DMS114 treated with DMSO at 0.1 percent for 48 hours (cell line): ENCODE measurements at regions not wholly inside any gene's neighbourhood (a gene's known extent, or its start where the extent isn't known, plus 50 kb on each side); places are given as distances from the start of the nearest gene placed in this dataset.

ENCODE experiments used
- DNase-seq: peaks from one replicate; lab custom pipeline; 2025; ENCODE audit not compliant: unreplicated experiment; lab: John Stamatoyannopoulos, UW

DNA sequence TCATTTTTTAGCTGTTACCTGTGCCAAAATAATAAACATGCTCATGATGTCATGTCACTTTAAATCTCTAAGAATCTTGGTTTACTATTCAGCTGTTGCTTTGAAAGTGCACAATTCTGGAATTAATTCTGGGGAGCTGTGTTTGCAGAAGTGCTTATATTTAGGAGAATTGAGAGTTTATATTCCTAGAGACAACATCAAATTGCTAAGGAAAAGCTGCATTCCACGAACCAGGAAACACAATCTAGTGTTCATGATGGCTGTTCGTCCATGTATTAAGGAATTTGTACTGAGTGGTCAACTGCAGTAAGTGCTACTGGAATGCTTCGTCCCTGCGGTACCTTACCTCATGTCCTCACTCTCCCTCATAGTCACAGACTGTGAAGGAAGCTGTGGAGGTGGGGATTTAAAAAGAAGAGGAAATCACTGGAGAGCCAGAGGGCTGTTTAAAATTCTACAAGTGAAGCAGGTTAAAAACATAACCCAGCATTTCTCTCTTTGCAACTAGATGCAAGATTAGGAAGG is 161.0 kb downstream of the TRMT11 start:
- DNase-seq: no peak

DNA sequence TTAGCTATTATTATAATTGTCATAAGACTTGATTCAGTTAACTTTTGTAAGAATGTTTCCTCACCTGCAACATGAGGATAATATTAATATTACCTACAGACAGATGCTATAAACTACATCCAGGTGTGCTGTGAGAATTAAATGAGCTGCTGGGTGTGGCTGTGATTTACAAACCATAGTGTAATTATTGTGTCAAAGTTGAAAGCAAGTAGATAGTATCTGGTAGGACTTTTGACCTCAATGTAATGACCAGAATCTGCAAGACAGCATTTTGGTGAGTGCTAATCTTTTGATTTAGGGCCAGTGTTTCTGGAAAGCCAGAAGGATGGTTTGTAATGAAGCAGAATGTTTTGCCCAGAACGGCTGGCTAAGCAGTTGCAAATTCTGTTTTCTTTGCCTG is 162.5 kb downstream of the TRMT11 start:
- DNase-seq: no peak

DNA sequence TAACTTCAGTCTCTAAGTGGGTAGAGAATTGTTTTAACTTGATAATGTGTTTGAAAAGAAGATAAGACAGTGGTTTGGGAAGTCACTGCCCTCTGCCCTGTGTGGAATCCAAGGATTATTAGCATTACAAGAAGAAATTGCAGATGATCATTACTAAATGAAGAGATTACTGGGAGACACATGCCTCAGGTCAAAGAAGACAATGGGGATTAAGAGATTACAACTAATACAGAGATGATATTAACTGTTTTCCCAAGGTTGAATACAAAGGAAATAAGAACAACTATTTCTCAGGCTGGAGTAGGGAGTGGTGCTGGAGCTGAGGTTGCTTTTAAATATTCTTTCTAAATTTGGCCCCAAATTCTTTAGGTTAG is 166.0 kb downstream of the TRMT11 start:
- no peak for DNase-seq

DNA sequence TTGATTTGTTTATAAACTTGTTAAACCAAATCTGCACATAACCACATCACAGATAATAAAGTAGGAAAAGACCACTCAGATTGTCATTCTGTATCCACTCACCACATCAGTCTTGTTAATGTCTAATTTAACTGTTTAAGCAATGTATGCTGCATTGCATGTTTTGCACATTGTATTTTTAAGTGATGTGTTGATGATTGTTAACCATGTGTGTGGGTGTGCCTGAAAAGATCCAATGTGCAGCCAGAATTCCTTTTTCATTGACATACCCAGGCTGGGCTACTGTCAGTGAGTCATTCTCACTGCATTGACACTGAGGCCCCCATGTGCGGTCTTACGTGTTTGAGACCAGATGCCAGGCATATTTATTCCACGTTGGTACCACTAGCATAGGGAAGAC is 167.3 kb downstream of the TRMT11 start:
- DNase-seq: no peak

DNA sequence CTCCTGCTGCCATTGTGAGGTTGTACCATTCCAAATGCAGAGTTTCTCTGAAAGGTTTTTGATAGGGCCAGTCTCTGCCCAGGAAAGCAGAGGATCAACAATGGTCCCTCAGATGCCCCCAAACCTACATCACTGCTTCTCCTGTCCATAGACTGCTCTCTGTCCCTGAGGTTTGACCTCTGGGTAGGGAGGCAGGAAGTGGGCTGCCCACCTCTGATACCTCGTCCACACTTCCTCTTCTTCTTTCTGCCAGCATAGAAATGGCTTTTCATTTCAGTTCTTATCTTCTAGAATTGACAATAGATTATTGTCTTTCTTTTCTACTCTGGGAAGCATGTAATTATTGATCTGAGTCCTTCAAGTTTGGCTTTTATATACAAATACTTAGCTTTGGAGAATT is 170.6 kb downstream of the TRMT11 start:
- DNase-seq: no peak

DNA sequence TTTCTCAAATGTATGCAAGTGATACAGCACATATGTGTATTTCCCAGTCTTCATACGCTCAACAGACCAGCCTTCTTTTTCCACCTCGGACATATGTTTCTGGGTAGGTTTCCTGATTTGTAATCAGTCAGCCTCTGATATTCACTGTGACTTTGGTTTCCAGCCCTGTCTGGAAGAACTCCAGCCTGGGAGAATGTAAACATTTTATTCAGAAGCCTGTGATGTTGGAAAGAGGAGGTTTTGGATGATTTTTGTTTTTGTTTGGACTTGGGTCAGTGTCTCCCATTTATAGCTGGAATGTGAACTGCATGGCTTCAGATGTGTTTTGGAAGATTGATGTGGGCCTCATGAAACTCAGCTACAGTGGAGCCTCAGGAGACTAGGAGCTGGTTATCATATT is 172.2 kb upstream of the CENPW start:
- no peak for DNase-seq

DNA sequence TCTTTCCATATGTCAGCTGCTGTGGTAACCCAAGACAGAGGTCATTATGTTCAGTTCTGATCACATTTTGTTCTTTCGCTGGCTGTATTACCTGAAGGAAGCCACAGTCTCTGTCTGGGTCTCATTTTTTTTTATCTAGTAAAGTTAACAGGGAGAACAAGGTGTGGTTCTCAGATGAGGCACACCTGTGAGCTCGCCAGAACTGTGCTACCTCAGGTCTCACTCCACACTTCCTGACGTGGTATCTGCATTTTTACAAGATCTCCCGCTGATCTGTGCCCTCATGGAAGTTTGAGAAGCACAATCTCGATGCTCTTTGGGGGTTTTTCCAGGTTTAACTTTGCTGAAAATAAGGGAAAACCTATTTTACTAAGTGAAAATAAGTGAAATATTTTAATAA is 169.5 kb upstream of the CENPW start:
- DNase-seq: no peak

DNA sequence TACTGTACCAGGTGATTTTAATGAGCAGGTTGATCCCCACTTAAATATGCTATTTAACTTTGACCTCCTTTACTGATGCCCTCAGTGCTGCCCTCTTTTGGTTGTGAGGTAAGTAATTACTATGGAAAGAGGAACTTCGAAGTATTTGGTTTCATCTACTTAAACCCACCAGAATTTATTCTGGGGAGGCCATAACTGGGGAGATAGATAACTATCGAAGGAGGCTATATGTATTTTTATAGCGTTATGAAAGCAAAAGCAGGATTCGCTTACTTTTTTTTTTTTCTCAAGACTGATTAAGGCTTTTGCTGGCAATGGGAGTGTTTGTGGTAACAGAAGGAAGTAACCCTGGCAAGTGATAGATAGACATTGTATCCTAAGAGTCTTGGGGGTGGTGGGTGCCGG is 168.9 kb upstream of the CENPW start:
- no peak for DNase-seq

DNA sequence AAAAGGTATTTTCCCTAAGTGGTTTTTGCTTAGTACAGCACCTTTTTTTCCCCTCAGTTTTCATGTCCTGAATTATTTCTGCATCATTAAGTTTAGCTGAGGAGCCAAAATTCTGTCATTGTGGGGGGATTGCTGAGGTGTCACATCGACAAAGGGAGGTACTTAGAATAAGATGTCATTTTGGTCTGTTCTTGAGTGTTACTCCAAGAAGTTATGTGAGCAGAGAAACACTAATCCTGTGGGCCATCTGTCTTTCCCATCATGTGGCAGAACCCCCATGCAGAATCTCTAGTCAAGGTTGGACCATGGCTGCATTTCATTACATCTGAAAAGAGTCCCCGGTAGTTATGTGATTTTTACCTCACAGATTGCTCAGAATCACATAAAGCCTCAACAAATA is 167.8 kb upstream of the CENPW start:
- DNase-seq: no peak

DNA sequence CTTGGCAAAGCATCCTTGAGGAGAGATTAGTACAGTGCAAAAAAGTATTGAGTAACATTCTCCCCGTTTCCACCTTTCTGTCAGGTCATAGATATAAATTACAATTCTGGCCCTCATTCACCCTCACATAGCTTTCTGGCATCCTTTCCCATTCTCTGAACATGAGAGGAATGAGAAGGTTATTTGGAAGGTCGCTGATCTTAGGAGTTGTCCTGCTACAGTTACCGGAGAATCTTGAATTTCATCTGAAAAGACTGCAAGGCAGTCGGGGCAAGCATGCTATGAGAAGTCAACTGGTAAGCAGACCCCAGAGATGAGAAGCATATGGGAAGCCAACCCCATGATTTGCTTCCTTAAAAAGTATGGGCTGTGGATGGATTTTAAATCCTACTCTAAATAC is 166.7 kb upstream of the CENPW start:
- DNase-seq: no peak

DNA sequence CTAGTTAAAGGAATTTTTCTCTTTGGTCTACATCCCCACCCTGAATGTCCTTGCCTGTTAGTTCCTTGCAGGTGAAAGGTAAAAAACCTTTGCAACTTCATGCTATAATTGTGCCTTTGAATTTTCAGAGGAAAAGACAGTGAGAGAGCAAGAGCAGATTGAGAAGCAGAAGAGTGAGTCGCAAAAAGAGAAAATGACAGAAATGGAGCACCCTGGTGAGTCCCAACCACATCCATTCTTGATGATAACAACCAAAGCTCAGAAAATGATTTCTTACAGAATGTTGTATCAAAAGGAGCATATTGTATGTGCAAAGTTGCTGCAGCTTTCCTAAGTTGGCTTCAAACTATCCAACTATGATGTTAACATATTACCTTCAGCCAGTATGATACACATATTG is 165.2 kb upstream of the CENPW start:
- DNase-seq: no peak

DNA sequence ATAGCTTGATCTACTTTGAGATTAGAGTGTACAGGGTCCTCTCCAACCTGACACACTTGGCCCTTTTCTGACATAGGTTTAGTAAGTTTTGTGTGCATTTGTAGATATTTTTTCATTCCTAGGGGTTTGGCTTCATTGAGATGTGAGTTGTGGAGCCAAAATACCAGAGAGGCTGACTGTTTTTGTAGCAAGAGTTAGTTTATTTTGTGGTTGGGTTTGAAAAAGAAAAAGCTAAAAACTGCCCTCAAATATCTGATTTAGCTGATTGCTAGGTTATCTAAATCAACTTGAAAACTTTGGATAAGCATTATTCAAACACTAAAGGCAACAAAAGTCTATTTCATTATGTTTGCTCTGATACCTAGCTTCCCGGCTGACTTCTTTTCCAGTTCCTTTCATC is 164.7 kb upstream of the CENPW start:
- no peak for DNase-seq

DNA sequence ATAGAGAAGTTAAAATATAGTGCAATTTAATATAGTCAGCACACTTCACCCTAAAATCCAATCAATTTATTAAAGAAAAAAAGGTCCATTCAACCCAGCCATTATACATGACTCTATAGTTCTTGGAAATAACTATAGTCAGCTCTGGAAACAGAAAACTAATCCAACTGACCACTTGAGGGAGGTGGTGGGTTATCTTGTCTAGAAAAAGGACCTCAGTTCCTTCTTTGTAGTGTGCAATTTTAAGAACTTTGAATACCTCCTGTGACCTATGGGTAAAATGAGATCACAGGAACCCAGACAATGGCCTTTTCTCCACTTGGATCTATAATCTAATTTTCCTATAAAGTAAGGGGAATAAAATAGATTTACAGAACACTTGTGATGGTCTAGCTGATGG is 163.6 kb upstream of the CENPW start:
- DNase-seq: no peak

DNA sequence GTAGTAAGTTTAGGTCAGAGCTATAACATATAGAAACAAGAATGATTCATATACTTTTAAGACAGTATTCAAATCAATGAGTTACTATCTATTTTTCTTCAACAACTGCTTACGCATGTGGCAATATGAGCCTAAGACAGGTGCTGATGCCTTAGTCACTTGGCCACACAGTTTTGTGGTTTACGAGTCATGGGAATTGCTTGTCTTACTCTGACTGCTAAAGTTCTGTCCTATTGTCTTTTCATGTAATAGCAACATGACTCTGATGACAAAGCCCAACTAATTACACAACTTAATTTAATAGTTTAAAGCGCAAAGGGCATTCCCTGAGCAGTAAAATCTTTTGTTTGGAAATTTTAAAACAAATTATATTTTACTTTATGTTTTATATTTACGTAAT is 159.3 kb upstream of the CENPW start:
- DNase-seq: no peak

DNA sequence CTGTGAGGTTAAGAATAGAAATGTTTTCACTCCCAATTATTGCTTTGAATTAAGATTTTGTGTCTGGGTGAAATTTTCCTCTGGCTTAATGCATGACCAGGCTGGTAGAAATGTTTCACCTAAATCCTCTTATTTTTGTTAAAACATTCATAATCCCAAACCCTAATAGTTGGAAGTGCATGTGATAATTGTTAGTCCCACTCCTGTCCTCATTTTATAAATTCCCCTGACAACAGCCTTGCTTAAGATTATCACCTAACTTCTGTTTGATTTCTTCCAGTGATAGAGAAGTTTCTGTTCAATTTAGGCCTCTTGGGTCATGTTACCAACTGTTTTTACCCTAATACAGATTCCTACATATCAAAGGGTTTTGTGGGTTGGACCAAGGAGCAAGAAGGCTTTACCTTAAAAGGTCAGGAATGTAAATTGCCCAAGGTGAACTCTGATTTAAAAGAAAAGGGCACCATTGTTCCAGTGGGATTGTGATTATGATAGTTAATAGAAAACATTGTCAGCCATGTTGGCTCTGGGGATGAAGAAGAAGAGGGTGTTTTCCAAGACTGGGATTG is 158.7 kb upstream of the CENPW start:
- DNase-seq: no peak

DNA sequence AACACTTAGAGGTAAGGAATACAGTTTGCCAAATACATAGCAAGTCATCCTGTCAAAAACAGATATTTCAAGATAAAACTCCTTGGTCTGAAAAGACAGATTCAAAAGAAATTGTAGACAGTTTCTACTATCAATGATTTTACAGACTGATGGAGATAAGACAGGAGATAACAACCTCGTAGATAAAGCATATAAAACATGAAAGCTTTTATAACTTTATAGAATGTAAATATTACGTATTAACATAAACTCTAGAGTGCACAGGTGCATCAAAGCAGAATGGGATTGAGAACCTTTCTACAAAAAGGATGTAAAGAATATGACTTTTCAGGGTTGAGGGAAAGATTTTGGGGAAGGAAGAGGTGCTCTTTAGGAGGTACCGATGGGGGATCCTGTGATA is 158.0 kb upstream of the CENPW start:
- DNase-seq: no peak

DNA sequence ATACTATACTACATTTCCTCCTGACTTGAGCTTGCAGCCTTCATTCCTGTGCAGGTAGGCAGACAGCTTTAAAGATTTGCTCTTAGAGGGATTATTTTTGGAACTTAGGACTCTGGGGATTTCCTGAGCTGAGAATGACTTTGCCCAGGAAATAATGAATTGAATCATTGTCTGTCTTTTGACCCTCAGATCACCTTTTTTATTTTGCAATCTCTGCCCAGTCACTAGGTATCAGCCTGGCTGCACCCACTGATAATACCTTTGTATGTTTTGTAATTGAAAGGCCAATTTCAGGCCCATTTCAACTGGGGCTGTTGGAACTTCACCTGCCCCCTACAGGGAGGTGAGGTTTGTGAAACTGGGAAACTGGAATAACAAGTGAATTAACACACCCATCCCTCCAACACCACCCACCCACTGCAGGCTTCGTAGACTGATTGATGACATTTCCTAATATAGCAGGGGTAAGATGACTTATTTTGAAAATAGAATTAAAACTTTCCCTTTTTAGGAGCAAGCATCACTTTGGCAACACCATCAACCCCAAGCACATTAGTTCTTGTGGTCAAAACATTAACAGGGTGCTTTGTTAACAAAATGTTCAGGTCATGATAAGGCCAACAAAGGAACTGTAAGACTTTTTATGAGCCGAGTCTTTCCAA is 157.1 kb upstream of the CENPW start:
- DNase-seq: no peak

DNA sequence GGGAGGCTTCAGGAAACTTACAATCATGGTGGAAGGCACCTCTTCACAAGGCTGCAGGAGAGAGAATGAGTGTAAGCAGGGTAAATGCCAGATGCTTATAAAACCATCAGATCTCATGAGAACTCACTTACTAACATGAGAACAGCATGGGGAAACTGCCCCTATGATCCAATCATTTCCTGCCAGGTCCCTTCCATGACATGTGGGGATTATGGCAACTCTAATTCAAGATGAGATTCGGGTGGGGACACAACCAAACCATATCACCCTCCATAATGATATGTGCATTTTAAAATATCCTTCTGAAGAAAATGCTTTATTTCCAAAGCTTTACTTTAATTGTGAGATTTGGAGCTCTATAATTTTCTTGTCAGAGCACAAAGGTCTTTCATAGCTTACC is 154.1 kb upstream of the CENPW start:
- no peak for DNase-seq

DNA sequence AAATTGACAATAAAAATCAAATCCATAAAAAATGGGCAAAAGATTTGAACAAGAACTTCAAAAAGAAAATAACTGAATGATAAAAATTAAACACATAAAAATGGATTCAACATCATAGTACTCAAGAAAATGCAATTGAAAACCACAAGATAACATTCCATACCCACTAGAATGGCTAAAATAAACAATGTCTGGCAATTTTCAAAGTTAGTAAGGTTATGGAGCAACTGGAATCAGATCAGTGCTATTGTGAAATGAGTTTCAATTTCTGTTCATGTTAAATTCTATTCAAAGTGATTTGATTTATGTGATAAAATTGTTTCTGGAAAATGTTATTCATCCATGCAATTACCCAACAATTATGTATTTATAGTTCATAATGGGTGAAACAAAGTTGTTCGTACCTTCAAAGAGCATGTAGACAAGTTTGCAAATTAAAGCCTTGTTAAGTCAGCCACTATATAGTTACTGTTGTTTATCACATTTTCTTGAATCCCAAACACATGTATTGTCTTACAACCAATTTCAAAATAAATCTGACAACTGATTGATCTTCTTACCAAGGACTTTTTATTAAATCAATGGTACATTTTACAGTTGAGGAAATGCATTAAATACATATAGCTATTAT is 151.5 kb upstream of the CENPW start:
- no peak for DNase-seq

DNA sequence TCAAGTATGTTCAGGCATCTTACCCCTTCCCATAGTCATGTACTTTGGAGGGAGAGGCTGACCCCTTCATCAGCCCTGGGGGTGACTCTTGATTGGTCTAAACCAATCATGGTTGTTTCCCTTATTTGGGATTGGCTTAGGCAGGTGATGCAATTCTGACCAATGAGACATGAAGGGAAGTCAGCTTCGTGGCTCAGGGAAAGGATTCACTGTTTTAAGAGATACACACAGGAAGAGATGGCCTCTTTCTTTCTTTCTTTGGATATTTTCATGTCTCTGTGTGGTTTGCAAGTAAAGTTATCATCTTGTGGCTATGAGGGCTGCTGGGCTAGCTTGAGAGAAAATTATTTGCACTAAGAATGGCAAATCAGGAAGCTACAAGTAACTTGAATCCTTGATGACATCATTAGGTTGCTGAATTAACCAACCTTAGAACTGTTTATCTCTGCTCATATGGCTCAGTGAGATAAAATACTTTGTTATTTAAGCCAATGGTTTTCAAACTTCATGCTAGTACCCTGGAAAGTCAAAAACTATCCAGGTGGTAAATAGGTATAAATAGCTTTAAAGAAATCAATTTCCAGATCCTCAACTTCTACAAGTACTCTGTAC is 144.2 kb upstream of the CENPW start:
- no peak for DNase-seq

DNA sequence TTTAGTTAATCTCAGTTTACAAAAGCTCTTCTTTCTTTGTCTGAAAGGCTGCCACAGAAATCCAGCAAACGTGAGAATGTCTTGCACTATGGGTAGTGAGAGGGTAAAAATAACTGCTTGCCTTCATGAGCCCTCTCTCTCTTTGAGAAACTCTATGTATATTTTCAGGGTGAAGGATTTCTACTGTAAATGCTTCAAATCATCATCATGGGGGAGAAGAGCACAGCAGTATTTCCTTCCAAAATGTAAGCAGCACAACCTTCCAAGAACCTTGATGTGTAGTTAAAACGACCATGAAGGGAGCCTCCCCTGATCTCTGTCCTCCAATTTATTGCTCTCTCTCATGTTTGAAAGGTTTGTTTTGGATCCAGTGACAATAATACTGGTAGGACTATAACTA is 141.3 kb upstream of the CENPW start:
- no peak for DNase-seq

DNA sequence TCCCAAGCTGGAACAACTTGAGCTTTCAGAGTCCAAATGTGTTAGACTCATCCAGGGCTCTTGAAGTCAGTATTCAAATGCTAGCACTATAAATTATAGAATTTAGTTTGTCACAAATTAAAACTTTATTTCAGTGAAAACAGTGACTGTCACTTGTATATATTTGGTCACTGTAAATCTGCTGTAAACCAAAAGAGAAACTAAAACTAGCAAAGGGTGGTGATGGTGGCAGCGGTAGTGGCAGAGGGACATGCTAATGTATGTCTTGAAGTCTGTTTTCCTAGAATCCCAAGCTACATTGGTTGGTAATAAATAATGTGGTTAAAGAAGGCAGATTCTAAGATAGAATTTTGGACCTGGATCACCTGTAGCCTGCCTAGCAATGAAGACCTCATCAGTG is 140.4 kb upstream of the CENPW start:
- DNase-seq: no peak
